ENCODE measurements at regions not wholly inside any gene's neighbourhood (a gene's known extent, or its start where the extent isn't known, plus 50 kb on each side); places are given as distances from the start of the nearest gene placed in this dataset.

- TF ChIP-seq CTCF (IDR thresholded peaks at IDR 0.05; ENCODE audit: extremely low read depth, insufficient read depth, missing control alignments): no peak
- in situ Hi-C loops (cut with MboI; ENCODE audit: low pct_unique_long_range_greater_than_20kb, low sequenced_read_pairs, unreplicated experiment): no loop called here
- no peak for DNase-seq (ENCODE audit: low spot score)
Observed at GRCh38 chr2:64773461-64774118, 119.9 kb upstream of the SERTAD2 start.

GRCh38 chr2:64777841-64778240, 124.1 kb upstream of the SERTAD2 start:
- in situ Hi-C loops (cut with MboI; ENCODE audit: low pct_unique_long_range_greater_than_20kb, low sequenced_read_pairs, unreplicated experiment): no loop called here
- DNase-seq (ENCODE audit: low spot score): no peak
- no peak for TF ChIP-seq CTCF (IDR thresholded peaks at IDR 0.05; ENCODE audit: extremely low read depth, insufficient read depth, missing control alignments)

- DNase-seq (ENCODE audit: low spot score): no peak
- in situ Hi-C loops (cut with MboI; ENCODE audit: low pct_unique_long_range_greater_than_20kb, low sequenced_read_pairs, unreplicated experiment): no loop called here
- TF ChIP-seq CTCF (IDR thresholded peaks at IDR 0.05; ENCODE audit: extremely low read depth, insufficient read depth, missing control alignments): no peak
Observed at GRCh38 chr2:64779117-64779690, 125.5 kb upstream of the SERTAD2 start.

GRCh38 chr2:64780041-64780440, 126.3 kb upstream of the SERTAD2 start:
- no peak for TF ChIP-seq CTCF (IDR thresholded peaks at IDR 0.05; ENCODE audit: extremely low read depth, insufficient read depth, missing control alignments)
- no peak for DNase-seq (ENCODE audit: low spot score)
- in situ Hi-C loops (cut with MboI; ENCODE audit: low pct_unique_long_range_greater_than_20kb, low sequenced_read_pairs, unreplicated experiment): no loop called here

- TF ChIP-seq CTCF (IDR thresholded peaks at IDR 0.05; ENCODE audit: extremely low read depth, insufficient read depth, missing control alignments): no peak
- in situ Hi-C loops (cut with MboI; ENCODE audit: low pct_unique_long_range_greater_than_20kb, low sequenced_read_pairs, unreplicated experiment): no loop called here
- no peak for DNase-seq (ENCODE audit: low spot score)
Observed at GRCh38 chr2:64781711-64782390, 128.1 kb upstream of the SERTAD2 start.

GRCh38 chr2:64784168-64785061, 130.7 kb upstream of the SERTAD2 start:
- DNase-seq (ENCODE audit: low spot score): no peak
- in situ Hi-C loops (cut with MboI; ENCODE audit: low pct_unique_long_range_greater_than_20kb, low sequenced_read_pairs, unreplicated experiment): no loop called here
- no peak for TF ChIP-seq CTCF (IDR thresholded peaks at IDR 0.05; ENCODE audit: extremely low read depth, insufficient read depth, missing control alignments)

Measured in GM13977 (cell line).